Tibial artery (tissue), 4 donors: ENCODE measurements at regions not wholly inside any gene's neighbourhood (a gene's known extent, or its start where the extent isn't known, plus 50 kb on each side); places are given as distances from the start of the nearest gene placed in this dataset.

Source experiments
- DNase-seq, 2 donors: peaks; one replicate each; pipeline ENCODE4 v3.0.0-alpha.2; 2019
- H3K27ac ChIP-seq, 2 donors: fragments of 200-600 bp; sonication (generic) in 1 of 2; 1 replicate in 1 of 2; 2 replicates in 1 of 2; pipeline ENCODE4 v1.5.1; 2018 to 2019; ENCODE audit warnings: mild to moderate bottlenecking in 1 of 2
- H3K27me3 ChIP-seq, 2 donors: fragments of 200-600 bp; sonication (generic) in 1 of 2; one replicate each; pipeline versions ENCODE4 v1.5.1 to v1.6.0; 2016 to 2019
- H3K36me3 ChIP-seq, 3 donors: fragments of 200-600 bp; sonication (generic) in 2 of 3; one replicate each; pipeline ENCODE4 v1.5.1; 2016 to 2019; ENCODE audit warnings: mild to moderate bottlenecking in 2 of 3
- H3K4me1 ChIP-seq, 4 donors: fragments of 200-600 bp; sonication (generic) in 2 of 4; 1 replicate in 3 of 4; 2 replicates in 1 of 4; pipeline ENCODE4 v1.5.1; 2016 to 2019
- H3K4me3 ChIP-seq, 2 donors: fragments of 200-600 bp; sonication (generic) in 1 of 2; 1 replicate in 1 of 2; 2 replicates in 1 of 2; pipeline ENCODE4 v1.5.1; 2018 to 2019; ENCODE audit warnings: mild to moderate bottlenecking in 2 of 2
- H3K9me3 ChIP-seq, 3 donors: fragments of 200-600 bp; sonication (generic) in 1 of 3; one replicate each; pipeline ENCODE4 v1.5.1; 2016 to 2019
- CTCF ChIP-seq, 2 experiments: fragments of 200-600 bp in 1 of 2; fragments of 450-650 bp in 1 of 2; IDR thresholded peaks; one replicate each; pipeline ENCODE4 v1.5.1; 2017 to 2019; ENCODE audit warnings: antibody characterized with exemption in 2 of 2, mild to moderate bottlenecking in 1 of 2, moderate library complexity in 1 of 2
- intact Hi-C: fragments of 100-400 bp; cut with DNase I; formaldehyde crosslinking; loops from one replicate; pipeline ENCODE4 v1.15.0; 2023; ENCODE audit warnings: low total_unique reads

GRCh38 chr15:93290618-93290946 is 201.6 kb upstream of the RGMA start:
- Histone ChIP-seq H3K9me3 (no peaks in the 10 kb centered on the region), H3K4me1 (no peaks in the 10 kb centered on the region), H3K36me3 (no peaks in the 10 kb centered on the region), H3K27ac (no peak overlapping the region), H3K27me3 (no peaks in the 10 kb centered on the region), H3K4me3 (no peak overlapping the region)
- no peak for TF ChIP-seq CTCF (IDR thresholded peaks at IDR 0.05)
- intact Hi-C loops, result no loop called here
- no peak for DNase-seq

- Histone ChIP-seq H3K36me3 (no peaks in the 10 kb centered on the region), H3K4me3 (no peak overlapping the region), H3K4me1 (no peaks in the 10 kb centered on the region), H3K27me3 (no peaks in the 10 kb centered on the region), H3K27ac (no peak overlapping the region), H3K9me3 (no peaks in the 10 kb centered on the region)
- intact Hi-C loops, result no loop called here
- no peak for DNase-seq
- no peak for TF ChIP-seq CTCF (IDR thresholded peaks at IDR 0.05)
Measured at GRCh38 chr15:93289941-93290617, 201.1 kb upstream of the RGMA start.

- TF ChIP-seq CTCF (IDR thresholded peaks at IDR 0.05), result no peak
- no peaks in the 10 kb centered on the region for H3K4me1 ChIP-seq
- no peak overlapping the region for H3K27ac ChIP-seq
- no peaks in the 10 kb centered on the region for H3K27me3 ChIP-seq
- H3K9me3 ChIP-seq, result no peaks in the 10 kb centered on the region
- no peak overlapping the region for H3K4me3 ChIP-seq
- DNase-seq, result no peak
- intact Hi-C loops, result no loop called here
- no peaks in the 10 kb centered on the region for H3K36me3 ChIP-seq
Measured at GRCh38 chr15:93288728-93289294, 199.8 kb upstream of the RGMA start.

GRCh38 chr15:93286446-93286845 is 197.4 kb upstream of the RGMA start:
- no peaks in the 10 kb centered on the region for H3K36me3 ChIP-seq
- no peaks in the 10 kb centered on the region for H3K4me1 ChIP-seq
- DNase-seq, result no peak
- H3K9me3 ChIP-seq, result no peaks in the 10 kb centered on the region
- no peak for TF ChIP-seq CTCF (IDR thresholded peaks at IDR 0.05)
- intact Hi-C loops, result no loop called here
- no peak overlapping the region for H3K4me3 ChIP-seq
- no peak overlapping the region for H3K27ac ChIP-seq
- no peaks in the 10 kb centered on the region for H3K27me3 ChIP-seq

- no peak for TF ChIP-seq CTCF (IDR thresholded peaks at IDR 0.05)
- Histone ChIP-seq H3K4me1 (no peaks in the 10 kb centered on the region), H3K27me3 (peaks cover 0 to 7% of the 10 kb centered on the region in 2 donors), H3K27ac (no peak overlapping the region), H3K4me3 (no peak overlapping the region), H3K9me3 (no peaks in the 10 kb centered on the region), H3K36me3 (no peaks in the 10 kb centered on the region)
- DNase-seq, result no peak
- intact Hi-C loops, result no loop called here
Measured at GRCh38 chr15:93283854-93284253, 194.8 kb upstream of the RGMA start.
